Stimulated activated CD4-positive, alpha-beta T cell treated with anti-CD3 and anti-CD28 coated beads, Interleukin-2, amount 100 ng/mL, for 24 hours (primary cell): ENCODE measurements at regions not wholly inside any gene's neighbourhood (a gene's known extent, or its start where the extent isn't known, plus 50 kb on each side); places are given as distances from the start of the nearest gene placed in this dataset.

Experiments used
- DNase-seq, 2 donors: peaks; one replicate each; pipeline ENCODE4 v3.0.0-alpha.2; 2020

DNA sequence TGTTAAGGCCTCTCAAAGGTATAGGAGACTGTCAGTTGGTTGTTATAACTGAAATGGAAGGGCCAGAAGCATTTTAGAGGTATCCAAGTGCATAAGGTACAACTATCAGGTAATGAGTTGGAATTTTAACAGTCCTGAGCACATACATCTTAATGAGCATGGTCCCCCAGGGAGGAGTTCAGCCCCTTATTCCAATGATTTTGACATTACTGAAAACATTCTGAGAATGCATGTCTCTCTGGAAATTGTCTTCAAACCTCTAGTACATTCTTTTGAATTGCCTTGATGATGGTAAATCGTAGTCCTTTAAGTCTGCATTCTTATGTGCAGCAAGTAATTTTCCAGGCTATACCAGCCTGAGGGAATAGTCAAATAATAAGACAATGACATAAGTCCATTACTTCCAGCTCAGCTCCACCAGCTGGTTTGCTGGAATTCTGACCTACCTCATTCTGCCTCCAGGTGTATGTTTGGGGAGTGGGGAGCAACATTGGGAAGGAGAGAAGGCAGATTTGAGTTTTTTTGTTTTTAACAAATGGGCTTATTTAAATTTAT, 239.2 kb downstream of the MSRB3 start:
- no peak for DNase-seq

DNA sequence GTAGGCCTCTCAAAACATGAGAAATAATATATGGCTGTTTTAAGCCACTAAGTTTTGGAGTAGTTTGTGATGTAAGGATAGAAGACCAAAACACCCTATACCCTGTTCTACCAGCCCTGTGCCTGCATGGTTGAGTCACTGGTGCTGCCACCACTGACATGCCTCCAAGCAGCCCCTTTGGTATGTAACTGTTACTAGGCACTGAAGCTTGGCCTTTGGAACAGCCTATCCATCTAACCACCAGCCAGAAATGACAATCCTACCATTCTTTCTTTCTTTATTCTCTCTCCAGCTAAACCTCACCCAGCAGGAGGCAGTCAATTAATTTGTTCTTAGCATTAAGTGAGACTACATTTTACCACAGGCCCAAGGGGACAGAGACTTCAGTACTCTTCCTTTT, 240.3 kb downstream of the MSRB3 start:
- no peak for DNase-seq

DNA sequence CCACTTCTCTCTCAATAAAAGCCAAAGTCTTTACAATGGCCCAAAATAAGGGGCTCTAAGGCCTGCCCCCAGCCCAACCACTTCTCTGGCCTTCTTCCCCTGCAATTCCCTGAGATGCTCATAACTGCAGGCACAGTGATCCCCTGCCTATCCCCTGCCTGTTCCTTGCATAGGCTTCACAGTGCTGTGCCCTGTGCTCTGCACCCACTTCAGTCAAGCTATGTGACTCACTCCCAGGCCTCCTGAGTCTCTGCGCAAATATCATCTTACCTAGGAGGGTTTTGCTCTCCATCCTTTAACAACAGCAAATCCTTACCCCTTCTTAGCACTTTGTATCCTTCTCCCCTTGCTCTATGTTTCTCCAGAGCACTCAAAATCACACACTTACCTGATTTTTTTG, 242.2 kb downstream of the MSRB3 start:
- no peak for DNase-seq

DNA sequence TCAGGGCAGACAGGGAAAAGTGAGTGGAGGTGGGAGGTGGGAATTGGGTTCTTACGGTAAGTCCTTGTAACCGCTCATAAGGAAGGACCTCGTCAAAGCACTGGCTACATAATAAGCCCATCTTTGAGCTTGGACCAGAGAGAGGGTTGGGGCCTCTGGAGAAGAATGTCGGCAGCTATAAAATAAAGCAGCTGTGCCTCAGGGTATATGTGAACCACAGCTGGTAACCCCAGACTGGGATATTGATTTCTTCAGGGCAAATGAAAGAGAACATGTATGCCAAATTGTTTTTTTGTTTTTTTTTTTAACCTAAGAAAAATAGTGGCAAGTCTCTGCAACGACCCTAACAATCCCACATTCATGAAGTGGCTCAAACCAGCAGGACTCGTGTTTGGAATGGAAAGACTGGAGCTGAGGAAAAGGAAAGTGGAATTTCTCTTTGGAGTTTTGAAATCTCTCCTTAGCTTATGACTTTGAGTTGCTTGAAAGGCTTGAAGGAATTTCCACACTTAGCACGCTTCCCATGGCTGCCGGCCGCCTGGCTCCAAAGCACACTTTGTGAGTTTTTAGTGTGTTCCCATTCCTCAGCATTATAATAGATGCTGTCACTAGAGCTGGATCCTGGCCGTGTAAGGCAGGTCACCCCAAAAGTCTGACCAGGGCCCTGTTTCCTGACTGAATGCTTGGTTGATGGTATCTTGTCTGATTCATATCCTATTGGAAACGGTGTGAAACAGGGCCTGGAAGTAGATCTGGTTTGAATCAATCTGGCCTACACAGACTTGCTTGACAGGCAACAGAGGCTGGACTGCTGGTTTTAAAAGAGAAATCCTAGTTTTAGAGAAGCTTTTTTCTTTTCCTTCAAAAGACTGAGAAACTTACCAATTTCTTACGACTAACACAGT, 244.7 kb downstream of the MSRB3 start:
- DNase-seq = no peak

DNA sequence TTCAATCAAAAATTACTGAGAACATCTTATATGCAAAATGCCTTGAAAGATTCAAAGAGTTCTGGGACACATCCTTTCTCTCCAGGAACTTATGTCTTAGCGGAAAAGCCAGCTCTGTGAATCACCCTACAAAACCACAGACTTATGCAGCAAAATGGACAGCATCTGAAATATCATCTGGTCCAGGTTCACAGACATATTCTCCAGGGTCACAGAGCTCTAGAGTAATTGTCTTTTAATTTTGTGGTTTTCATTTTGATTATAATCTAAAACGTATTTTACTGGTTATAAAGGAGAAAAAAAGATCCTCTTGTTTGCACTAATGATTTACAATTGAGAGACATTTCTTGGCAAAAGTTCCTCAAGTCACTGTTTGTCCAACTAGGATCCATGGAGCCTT, 246.2 kb downstream of the MSRB3 start:
- DNase-seq = no peak

DNA sequence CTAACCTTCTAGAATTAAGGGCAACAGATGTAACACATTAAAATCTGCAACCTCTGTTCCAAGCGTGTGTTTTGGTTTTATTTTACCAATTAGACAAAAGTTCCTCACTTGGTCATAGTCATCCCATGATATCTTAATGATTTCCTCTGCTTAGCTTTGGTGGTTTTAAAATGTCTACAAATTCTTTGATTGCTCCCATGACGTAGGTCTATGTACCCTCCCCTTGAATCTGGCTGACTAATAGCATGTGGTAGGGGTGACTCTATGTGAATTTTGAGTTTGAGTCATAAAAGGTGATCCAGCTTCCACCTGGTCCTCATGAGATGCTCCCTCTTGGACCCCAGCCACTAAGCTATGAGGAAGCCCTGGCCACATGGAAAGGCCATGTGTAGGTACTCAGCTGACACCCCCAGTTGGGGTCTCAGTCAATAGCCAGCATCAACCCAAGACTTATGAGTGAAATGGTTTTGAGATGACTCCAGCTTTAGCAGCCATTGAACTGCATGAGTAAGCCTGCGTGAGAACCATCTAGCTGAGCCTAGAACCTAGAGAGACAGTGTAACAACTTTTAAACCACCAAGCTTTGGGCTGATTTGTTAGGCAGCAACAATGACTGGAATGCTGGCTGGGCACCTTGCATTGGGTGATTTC, 247.1 kb downstream of the MSRB3 start:
- DNase-seq = no peak

DNA sequence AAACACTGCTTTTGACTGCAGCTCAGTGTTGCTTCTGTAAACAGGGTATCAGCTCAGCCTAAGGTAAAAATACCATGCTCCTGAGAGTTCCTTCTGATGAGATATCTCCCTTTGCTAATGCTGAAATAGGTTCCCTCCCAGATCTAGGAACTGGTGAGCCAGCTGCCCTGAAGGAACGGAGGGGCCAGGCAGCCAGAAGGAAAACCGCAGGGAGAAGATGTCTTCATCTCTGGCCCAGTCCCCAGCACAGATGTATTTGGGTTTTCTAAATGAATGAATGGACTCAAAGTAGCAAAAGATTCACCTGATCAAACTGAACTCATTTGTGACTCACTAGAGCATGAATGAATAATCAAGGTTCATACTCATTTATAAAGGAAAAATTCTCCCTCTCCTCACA, 247.8 kb downstream of the MSRB3 start:
- no peak for DNase-seq

DNA sequence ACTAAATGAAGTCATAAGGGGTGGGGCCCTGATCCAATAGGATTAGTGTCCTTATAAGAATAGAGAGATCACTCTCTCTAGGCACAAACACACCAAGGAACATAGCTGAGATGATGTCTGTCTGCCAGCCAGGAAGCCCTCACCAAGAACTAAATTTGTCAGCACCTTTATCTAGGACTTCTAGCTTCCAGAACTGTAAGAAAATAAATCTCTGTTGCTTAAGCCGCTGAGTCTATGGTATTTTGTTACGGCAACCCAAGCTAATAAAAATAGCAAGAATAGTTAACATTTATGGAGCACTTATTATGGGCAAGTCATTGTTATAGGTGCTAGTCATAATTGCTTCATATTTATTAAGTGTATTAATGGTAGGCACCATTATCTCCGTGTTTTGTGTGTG, 249.6 kb downstream of the MSRB3 start:
- DNase-seq = no peak

DNA sequence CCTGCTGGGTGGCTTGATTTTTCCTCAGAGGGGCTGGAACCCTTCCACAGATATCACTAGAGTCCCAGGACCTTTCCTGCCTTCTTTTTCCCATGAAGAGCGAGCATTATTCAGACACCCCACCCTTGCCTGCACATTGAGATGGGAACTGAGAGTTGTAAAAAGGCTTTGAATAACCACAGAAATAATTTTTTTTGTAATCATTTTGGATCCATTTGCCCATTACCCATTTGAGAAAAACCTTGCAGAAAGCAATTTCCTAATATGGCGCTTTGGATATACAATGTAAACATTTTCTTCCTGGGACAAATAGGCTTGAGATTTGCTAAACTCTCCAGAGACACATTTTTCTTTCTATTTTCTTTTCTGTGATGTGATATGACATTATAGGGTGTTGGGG, 250.6 kb downstream of the MSRB3 start:
- DNase-seq = no peak

DNA sequence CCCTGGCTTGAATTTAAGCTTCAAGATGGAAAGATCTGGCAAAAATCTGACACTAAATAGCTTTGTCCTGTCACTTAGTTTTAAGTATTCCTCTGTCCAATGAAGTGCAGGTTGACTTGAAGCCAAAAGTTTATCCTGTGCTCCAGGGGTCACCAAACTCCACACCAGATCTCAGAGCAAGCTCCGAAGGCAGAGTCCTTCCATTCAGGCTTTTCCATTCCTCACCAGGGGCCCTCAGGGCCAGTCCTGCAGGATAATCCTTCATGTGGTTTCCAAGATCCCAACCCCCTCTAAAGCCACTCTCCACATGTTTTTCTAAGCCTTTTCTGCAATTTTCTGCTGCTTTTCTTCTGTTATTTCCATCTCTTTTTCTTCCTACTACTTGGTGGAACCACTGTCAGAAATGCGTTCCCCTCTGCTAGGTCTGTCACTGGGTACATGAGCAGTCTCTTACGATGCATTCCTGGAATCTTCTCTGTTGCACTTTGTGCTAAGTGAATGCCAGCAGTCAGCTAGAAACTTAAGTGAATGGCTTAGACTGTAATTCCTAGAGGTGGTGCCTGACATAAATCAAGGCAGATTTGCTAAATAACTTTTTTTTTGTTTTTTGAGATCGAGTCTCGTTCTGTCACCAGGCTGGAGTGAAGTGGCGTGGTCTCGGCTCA, 251.4 kb downstream of the MSRB3 start:
- DNase-seq = no peak

DNA sequence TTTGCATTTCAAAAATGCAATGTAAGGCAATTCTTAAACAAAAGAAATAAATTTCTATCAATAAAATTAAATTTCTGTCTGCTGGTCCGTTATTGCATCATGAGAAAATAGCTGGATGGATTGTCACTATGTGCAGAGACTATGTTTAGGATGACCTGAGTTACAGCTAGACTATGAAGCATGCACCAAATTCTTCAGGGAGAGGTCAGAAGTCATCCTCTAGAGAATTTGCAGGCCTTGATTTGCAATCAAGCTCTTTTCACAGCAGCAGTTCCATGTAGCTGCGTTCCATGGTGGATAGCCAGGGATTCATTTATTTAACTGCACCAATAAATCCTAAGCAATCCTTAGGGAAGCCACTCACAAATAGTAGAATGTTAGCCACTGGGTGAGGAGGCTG, 253.7 kb downstream of the MSRB3 start:
- DNase-seq = no peak

DNA sequence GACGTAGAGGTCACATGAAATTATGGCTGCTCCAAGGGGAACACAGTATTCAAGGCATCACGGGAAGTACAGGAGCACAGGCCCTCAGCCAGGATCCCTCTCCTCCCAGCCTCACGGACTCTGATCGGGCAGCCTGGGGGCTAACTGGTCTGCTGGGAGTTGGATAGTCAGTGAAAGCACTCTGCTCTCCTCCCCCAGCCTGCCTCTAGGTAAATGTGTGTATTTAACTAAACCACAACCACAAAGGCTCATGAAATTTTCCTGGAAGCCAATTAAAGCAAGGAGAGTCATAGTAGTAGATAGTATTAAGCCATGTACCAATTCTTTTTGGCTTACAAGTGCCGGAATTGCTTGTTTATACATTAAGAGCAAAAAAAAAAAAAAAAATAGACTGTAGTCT, 254.3 kb downstream of the MSRB3 start:
- DNase-seq = no peak

DNA sequence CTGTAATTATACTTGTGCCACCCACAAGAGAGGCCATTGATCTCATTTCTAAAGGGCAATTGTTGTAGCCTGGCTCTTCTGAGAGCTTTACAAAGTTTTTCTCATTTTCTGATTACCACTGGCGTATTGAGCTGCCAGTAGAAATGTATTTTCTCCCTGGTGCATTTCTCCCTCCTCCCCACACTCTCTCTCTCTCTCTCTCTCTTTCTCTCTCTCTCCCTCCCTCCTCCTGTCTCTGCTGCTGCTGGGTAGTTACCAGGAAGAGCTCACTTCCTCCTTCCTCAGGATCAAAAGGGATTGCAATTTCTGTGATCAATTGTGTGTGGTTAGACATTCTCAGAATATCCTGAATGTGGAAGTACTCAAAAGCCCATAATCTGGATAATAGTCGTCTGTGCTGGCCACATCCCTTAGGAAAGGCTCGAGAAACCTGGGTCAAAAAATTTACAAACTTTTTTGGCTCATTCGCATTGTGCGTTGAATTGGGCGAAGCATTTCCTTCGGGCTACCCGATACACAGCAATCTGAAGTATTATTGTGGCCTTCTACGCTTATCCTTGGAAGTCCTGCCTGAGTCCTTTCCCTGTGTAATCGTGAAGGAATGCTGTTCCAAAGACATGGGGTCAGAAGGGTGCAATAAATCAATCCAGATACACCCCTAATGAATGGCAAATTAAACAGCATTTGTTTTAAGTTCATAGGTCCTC, 254.8 kb downstream of the MSRB3 start:
- no peak for DNase-seq

DNA sequence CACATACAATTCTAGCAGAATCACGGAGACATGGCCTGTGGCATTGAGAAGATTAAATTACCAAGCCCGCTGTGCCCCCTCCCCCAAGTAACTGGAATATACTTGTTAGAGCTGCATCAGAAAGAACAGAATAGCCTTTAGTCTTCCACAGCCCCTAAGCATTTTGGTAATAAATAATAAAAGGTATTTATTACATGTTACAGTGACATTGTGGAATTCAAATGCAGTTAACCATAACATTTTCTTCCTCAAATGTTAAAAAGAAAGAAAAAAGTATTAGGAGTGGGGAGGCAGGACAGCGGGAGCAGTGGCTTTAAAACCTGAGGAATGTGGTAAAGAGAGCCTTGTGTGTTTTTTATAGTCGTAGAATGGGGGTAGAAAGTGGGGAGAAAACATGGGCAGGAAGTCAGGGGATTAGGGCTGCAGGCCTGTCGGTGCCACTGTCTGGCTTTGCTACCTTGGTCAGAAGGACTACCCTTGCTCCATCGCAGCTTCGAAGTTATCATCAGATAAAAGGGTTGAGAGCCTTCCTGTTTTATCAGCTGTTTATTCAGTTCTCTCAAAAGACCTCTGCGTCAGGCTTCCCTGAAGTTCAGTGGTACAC, 255.9 kb downstream of the MSRB3 start:
- no peak for DNase-seq

DNA sequence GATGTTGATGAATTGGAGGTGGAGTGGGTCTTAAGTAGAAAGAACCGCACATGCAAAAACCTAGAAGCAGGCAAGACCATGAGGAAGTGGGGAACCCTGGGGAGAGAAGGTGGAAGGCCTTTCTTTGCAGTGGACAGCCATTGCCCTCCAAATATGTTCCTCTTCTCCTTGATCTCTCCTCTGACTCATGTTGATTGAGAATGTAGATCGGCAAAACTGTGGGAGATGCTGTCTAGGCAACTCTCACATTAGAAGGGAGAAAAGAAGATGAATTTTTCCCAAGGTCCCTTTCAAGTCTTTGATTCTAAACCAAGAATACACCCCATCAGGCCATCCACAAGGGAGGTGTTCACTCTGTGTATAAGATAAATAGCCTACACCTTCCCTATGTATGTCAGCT, 257.5 kb downstream of the MSRB3 start:
- no peak for DNase-seq

DNA sequence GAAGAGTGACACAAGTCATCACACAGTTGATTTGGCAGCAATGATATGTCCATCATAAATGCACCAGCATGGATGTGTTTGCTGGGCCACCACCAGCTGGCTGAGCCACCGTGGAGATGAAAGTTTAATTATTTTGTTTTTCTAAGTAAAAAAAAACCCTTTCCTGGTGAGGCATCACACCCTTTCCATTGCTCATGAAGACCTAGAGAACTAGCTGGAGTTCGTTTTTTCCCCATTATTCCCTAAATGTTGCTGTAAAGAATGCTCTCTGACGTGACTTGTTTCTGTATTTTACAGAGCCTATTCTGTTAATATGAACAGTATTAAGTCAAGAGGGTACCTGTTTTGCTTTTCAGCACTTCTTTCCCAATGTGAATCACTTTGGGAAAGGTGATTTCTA, 257.9 kb downstream of the MSRB3 start:
- DNase-seq = no peak

DNA sequence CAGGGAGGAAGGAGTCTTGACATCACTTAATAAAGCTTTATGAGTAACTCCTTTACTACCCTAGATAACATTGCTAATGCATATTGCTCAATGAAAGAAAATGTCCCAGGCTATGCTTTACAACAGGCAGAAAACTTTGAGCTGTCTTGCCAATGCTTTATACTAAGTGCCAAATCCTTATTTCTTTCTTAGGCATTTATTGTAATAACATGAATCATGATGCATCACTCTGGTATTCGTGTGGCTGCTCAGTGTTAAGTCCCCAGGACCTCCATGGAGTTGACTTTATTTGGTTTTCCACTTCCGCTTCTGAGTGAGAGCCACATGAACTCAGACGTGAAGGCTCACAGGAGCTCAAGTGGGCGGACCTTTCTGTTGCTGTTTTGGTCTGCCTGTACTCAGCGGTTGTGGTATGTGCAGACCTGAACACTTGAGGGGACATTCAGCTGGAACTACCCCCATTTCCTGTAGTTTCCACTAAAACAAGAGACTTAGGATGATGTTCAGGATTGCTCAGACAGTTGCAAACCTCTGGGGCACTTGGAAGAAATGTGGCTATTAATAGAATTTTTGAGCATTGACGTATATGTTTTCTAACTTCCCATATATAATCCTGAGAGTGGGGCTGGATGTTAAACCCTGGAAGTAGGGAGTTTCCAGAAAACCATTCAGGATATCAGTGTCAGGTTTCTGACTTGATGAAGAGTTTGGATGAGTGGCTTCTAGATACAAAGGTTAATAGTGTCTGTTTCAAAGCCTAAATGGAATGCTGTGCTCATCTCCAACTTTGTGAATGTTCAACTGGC, 258.6 kb downstream of the MSRB3 start:
- no peak for DNase-seq

DNA sequence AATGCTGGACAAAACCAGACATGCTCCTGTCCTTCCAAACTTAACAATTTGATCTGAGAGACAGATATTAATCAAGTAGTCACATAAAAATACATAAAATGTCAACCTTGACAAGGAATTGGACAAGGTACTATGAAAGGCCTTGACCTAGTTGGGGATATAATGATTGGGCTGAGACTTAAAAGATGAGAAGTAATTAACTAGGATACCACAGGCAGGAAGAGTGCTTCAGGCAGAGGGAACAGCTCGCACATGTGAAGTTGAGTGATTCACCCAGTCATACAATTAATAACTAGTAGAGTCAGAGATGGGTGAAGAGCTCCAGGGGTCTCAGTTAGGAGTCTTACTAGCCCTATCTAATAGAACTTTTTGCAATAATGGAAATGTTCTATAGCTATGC, 259.5 kb downstream of the MSRB3 start:
- DNase-seq = no peak

DNA sequence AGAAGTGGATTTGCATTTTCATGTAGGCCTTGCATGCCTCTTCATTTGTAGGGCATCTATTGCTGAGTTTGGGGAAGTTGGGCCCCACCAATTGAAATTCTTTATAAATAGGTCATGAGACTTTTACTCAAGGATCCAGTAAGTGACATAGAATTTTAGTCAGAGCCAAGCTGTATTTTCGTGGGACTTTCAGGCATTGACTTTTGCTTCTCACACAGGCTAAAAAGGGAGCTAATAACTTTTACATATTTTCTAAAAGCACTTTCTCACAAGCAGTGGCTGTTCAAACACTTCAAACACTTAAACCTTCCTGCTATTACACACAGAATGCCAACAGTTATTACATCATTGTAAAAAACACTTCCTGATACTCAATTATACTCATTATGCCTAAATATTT, 260.5 kb downstream of the MSRB3 start:
- DNase-seq = no peak

DNA sequence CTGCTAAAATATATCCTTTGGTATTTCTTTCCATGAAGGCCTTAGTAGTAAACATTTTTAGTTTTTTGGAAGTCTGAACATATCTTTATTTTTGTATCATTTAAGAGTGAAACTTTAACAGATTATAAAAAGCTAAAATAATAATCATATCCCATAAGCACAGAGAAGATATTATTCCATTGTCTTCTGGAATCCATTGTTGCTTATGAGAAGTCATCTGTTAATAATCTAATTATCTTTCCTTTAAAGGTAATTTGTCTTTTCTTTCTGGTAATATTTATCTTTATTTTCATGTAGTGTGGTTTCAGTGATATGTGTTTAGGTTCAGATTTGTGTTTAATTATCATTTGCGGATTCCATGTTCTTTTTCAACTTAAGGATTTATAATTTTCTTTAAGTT, 261.7 kb downstream of the MSRB3 start:
- no peak for DNase-seq

DNA sequence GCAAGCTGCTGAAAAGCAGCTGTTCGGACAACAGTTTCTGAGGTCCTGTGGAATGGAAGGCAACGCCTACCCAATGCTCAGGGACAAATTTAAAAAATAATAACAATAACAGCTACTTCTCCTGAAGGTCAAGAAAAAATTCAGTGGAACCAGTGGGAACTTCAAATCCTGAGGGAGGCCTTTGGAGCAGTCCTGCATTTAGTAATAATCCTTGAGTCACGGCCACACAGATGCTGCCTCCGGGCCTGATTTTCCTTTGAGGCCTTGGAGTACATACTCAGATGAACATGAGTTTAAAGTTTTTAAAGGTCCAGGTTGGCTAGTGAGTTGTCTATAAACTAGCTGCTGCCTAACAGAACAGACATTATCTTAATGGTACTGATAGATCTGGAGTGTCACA, 268.0 kb downstream of the MSRB3 start:
- no peak for DNase-seq
